ENCODE measurements at regions not wholly inside any gene's neighbourhood (a gene's known extent, or its start where the extent isn't known, plus 50 kb on each side); places are given as distances from the start of the nearest gene placed in this dataset.

DNA sequence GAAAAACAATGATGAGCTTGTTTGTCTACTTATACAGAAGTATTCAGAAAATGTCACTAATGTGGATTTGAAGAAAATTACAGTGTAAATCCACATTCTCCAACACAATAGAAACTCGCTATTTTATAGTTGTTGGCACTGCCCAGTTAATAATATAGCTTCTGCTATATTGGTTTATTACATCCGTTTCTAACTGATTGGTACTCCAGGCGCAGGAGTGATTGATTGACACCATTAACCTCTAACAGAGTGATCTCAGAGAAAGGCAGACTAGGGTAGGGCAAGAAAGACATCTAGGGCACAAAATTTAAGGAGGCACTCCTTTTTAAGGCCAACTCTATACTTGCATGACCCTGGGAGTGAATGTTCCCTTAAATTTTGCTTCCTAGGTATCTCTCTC is 84.0 kb upstream of the MIER3 start:
- H3F3A ChIP-seq (ENCODE audit: insufficient read depth, low read length, poor library complexity, severe bottlenecking): no peaks in the 10 kb centered on the region
- no peak overlapping the region for H2AFZ ChIP-seq (ENCODE audit: low read depth, low read length)
- no peak for TF ChIP-seq POLR2AphosphoS5 (IDR thresholded peaks at IDR 0.05)
- no peaks in the 10 kb centered on the region for H3K9me2 ChIP-seq (ENCODE audit: insufficient read depth, low read length)
- H3K36me3 ChIP-seq (ENCODE audit: insufficient read depth, low read length): no peaks in the 10 kb centered on the region
- no peak overlapping the region for H3K27ac ChIP-seq (ENCODE audit: low read length)
- no peak overlapping the region for H3K9ac ChIP-seq (ENCODE audit: low read length)
- no peak overlapping the region for H3K4me2 ChIP-seq (ENCODE audit: low read length)
- no peaks in the 10 kb centered on the region for H4K20me1 ChIP-seq (ENCODE audit: insufficient read depth)
- no peaks in the 10 kb centered on the region for H3K9me3 ChIP-seq (ENCODE audit: low read length)
- H3K4me3 ChIP-seq (ENCODE audit: low read length): no peak overlapping the region
- H3K27me3 ChIP-seq (ENCODE audit: insufficient read depth, low read depth, low read length): no peaks in the 10 kb centered on the region
- no peaks in the 10 kb centered on the region for H3K79me2 ChIP-seq (replicated peaks; ENCODE audit: insufficient read depth, low read length)

DNA sequence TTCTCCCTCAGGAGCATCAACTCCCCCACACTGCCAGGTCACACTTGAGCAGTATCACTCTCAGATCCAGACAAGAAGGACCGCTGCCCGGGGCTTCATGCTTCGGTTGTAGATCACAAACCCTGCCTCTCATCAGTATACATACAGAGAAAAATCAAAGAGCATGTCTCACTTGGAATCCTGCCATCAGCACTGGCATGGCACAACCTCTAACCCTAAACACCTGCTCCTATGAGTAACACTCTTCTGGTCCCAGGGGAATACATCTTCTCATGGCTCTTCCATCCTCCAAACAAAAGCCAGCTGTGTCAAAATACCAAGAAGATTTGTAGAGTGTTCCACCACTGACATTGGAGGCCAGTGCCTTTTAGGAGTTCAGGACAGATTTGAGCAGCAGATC is 84.8 kb upstream of the MIER3 start:
- Histone ChIP-seq H3K79me2 (replicated peaks; ENCODE audit: insufficient read depth, low read length) (no peaks in the 10 kb centered on the region), H3K27ac (ENCODE audit: low read length) (no peak overlapping the region), H3K27me3 (ENCODE audit: insufficient read depth, low read depth, low read length) (no peaks in the 10 kb centered on the region), H3K9ac (ENCODE audit: low read length) (no peak overlapping the region), H4K20me1 (ENCODE audit: insufficient read depth) (no peaks in the 10 kb centered on the region), H3K9me2 (ENCODE audit: insufficient read depth, low read length) (no peaks in the 10 kb centered on the region), H3K9me3 (ENCODE audit: low read length) (no peaks in the 10 kb centered on the region), H2AFZ (ENCODE audit: low read depth, low read length) (no peak overlapping the region), H3K4me3 (ENCODE audit: low read length) (no peak overlapping the region), H3F3A (ENCODE audit: insufficient read depth, low read length, poor library complexity, severe bottlenecking) (no peaks in the 10 kb centered on the region), H3K4me2 (ENCODE audit: low read length) (no peak overlapping the region), H3K36me3 (ENCODE audit: insufficient read depth, low read length) (no peaks in the 10 kb centered on the region)
- TF ChIP-seq MXI1 (conservative IDR thresholded peaks at IDR 0.05; ENCODE audit: poor library complexity, severe bottlenecking): no peak
- no peak for TF ChIP-seq EZH2 (IDR thresholded peaks at IDR 0.05; ENCODE audit: borderline replicate concordance, insufficient read depth, low read length, poor library complexity, severe bottlenecking)
- no peak for TF ChIP-seq CTCF (IDR thresholded peaks at IDR 0.05; ENCODE audit: poor library complexity, severe bottlenecking)
- no peak for TF ChIP-seq SMC3 (conservative IDR thresholded peaks at IDR 0.05; ENCODE audit: poor library complexity)
- TF ChIP-seq EP300 (conservative IDR thresholded peaks at IDR 0.05; ENCODE audit: poor library complexity, severe bottlenecking): no peak
- TF ChIP-seq, protein P1, sequence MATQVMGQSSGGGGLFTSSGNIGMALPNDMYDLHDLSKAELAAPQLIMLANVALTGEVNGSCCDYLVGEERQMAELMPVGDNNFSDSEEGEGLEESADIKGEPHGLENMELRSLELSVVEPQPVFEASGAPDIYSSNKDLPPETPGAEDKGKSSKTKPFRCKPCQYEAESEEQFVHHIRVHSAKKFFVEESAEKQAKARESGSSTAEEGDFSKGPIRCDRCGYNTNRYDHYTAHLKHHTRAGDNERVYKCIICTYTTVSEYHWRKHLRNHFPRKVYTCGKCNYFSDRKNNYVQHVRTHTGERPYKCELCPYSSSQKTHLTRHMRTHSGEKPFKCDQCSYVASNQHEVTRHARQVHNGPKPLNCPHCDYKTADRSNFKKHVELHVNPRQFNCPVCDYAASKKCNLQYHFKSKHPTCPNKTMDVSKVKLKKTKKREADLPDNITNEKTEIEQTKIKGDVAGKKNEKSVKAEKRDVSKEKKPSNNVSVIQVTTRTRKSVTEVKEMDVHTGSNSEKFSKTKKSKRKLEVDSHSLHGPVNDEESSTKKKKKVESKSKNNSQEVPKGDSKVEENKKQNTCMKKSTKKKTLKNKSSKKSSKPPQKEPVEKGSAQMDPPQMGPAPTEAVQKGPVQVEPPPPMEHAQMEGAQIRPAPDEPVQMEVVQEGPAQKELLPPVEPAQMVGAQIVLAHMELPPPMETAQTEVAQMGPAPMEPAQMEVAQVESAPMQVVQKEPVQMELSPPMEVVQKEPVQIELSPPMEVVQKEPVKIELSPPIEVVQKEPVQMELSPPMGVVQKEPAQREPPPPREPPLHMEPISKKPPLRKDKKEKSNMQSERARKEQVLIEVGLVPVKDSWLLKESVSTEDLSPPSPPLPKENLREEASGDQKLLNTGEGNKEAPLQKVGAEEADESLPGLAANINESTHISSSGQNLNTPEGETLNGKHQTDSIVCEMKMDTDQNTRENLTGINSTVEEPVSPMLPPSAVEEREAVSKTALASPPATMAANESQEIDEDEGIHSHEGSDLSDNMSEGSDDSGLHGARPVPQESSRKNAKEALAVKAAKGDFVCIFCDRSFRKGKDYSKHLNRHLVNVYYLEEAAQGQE (IDR thresholded peaks at IDR 0.05; ENCODE audit: borderline replicate concordance): no peak
- TF ChIP-seq POLR2AphosphoS5 (IDR thresholded peaks at IDR 0.05): no peak
- no peak for TF ChIP-seq TAF1 (IDR thresholded peaks at IDR 0.05; ENCODE audit: low read depth)
- no peak for TF ChIP-seq RAD21 (conservative IDR thresholded peaks at IDR 0.05)

DNA sequence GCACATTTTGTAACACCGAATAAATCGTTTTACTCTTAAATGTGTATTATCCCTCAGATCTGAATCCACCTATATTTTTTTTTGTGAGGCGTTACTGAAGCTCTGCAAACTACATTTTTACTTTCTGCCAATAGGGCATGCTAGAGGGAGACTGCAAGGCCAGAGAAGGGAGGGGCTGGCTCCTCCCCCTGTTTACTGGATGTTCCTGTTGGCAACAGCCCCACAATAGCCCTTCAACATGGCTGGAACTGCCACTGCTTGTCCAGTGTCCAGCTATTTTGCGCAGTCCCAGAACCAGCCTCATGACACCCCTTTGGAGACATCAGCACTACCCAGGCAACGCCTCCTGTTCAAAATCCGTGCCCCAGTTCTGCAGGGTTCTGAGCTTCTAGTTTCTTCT is 85.4 kb upstream of the MIER3 start:
- TF ChIP-seq RAD21 (conservative IDR thresholded peaks at IDR 0.05) (no peak), EP300 (conservative IDR thresholded peaks at IDR 0.05; ENCODE audit: poor library complexity, severe bottlenecking) (no peak), POLR2AphosphoS5 (IDR thresholded peaks at IDR 0.05) (no peak), EZH2 (IDR thresholded peaks at IDR 0.05; ENCODE audit: borderline replicate concordance, insufficient read depth, low read length, poor library complexity, severe bottlenecking) (no peak), TAF1 (IDR thresholded peaks at IDR 0.05; ENCODE audit: low read depth) (no peak), SMC3 (conservative IDR thresholded peaks at IDR 0.05; ENCODE audit: poor library complexity) (no peak), MXI1 (conservative IDR thresholded peaks at IDR 0.05; ENCODE audit: poor library complexity, severe bottlenecking) (no peak), CTCF (IDR thresholded peaks at IDR 0.05; ENCODE audit: poor library complexity, severe bottlenecking) (no peak)
- TF ChIP-seq, protein P1 (IDR thresholded peaks at IDR 0.05; ENCODE audit: borderline replicate concordance): no peak
- H3K4me2 ChIP-seq (ENCODE audit: low read length): no peak overlapping the region
- H3K27ac ChIP-seq (ENCODE audit: low read length): no peak overlapping the region
- no peaks in the 10 kb centered on the region for H3K9me2 ChIP-seq (ENCODE audit: insufficient read depth, low read length)
- no peaks in the 10 kb centered on the region for H3F3A ChIP-seq (ENCODE audit: insufficient read depth, low read length, poor library complexity, severe bottlenecking)
- no peak overlapping the region for H2AFZ ChIP-seq (ENCODE audit: low read depth, low read length)
- H3K9me3 ChIP-seq (ENCODE audit: low read length): no peaks in the 10 kb centered on the region
- H3K9ac ChIP-seq (ENCODE audit: low read length): no peak overlapping the region
- H4K20me1 ChIP-seq (ENCODE audit: insufficient read depth): no peaks in the 10 kb centered on the region
- no peak overlapping the region for H3K4me3 ChIP-seq (ENCODE audit: low read length)
- no peaks in the 10 kb centered on the region for H3K27me3 ChIP-seq (ENCODE audit: insufficient read depth, low read depth, low read length)
- no peaks in the 10 kb centered on the region for H3K79me2 ChIP-seq (replicated peaks; ENCODE audit: insufficient read depth, low read length)
- H3K36me3 ChIP-seq (ENCODE audit: insufficient read depth, low read length): no peaks in the 10 kb centered on the region
